ENCODE measurements at regions not wholly inside any gene's neighbourhood (a gene's known extent, or its start where the extent isn't known, plus 50 kb on each side); places are given as distances from the start of the nearest gene placed in this dataset.

DNA sequence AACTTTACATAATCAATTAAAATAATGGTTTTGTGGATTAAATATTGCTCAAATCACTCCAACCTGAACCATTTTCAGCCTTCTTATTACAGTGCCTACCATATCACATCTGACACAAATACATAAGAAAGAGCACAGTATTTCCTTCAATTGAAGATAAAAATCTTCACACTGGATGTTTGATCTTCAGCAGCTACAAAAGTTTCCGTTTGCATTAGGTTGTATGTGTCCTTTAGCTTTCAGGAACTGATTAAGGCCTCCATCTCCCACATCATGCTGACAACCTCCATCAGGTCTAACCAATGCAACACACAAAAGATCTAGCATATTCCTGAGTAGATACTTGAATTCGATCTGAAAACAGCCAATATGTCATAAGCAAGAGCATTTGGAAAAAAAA, 195.1 kb upstream of the NR5A2 start:
- H3K27me3 Mint-ChIP-seq (ENCODE audit: low read depth, unreplicated experiment), result no peaks in the 10 kb centered on the region
- Histone ChIP-seq H4K20me1 (ENCODE audit: insufficient read depth, low read length) (no peaks in the 10 kb centered on the region), H3K4me3 (ENCODE audit: insufficient read depth, low read depth, low read length) (no peak overlapping the region), H3K4me1 (ENCODE audit: insufficient read depth, low read length) (no peaks in the 10 kb centered on the region), H3K4me2 (ENCODE audit: low read length) (no peak overlapping the region), H3K9ac (ENCODE audit: low read length) (no peak overlapping the region), H3K36me3 (ENCODE audit: insufficient read depth, low read length) (no peaks in the 10 kb centered on the region), H3K9me3 (ENCODE audit: insufficient read depth, low read depth, low read length) (no peaks in the 10 kb centered on the region), H3K27ac (ENCODE audit: low read depth, low read length) (no peak overlapping the region), H2AFZ (ENCODE audit: low read depth, low read length) (no peak overlapping the region), H3K79me2 (ENCODE audit: insufficient read depth, low read length) (no peaks in the 10 kb centered on the region), H3K27me3 (ENCODE audit: insufficient read depth, low read length) (no peaks in the 10 kb centered on the region)
- H3K27ac Mint-ChIP-seq (ENCODE audit: unreplicated experiment), result no peak overlapping the region
- DNase-seq (ENCODE audit: low read depth), result no peak
- H3K36me3 Mint-ChIP-seq (ENCODE audit: low read depth, unreplicated experiment), result no peaks in the 10 kb centered on the region
- H3K9me3 Mint-ChIP-seq (ENCODE audit: unreplicated experiment), result peaks cover 7% of the 10 kb centered on the region
- H3K4me3 Mint-ChIP-seq (ENCODE audit: unreplicated experiment), result no peak overlapping the region
- no peak for FAIRE-seq
- H3K4me1 Mint-ChIP-seq (ENCODE audit: low read depth, unreplicated experiment), result no peaks in the 10 kb centered on the region
- TF ChIP-seq, protein P1, sequence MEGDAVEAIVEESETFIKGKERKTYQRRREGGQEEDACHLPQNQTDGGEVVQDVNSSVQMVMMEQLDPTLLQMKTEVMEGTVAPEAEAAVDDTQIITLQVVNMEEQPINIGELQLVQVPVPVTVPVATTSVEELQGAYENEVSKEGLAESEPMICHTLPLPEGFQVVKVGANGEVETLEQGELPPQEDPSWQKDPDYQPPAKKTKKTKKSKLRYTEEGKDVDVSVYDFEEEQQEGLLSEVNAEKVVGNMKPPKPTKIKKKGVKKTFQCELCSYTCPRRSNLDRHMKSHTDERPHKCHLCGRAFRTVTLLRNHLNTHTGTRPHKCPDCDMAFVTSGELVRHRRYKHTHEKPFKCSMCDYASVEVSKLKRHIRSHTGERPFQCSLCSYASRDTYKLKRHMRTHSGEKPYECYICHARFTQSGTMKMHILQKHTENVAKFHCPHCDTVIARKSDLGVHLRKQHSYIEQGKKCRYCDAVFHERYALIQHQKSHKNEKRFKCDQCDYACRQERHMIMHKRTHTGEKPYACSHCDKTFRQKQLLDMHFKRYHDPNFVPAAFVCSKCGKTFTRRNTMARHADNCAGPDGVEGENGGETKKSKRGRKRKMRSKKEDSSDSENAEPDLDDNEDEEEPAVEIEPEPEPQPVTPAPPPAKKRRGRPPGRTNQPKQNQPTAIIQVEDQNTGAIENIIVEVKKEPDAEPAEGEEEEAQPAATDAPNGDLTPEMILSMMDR (IDR thresholded peaks at IDR 0.05; ENCODE audit: insufficient read depth, low read depth, low read length), result no peak
- TF ChIP-seq EZH2 (IDR thresholded peaks at IDR 0.05; ENCODE audit: insufficient read depth, low read length), result no peak

DNA sequence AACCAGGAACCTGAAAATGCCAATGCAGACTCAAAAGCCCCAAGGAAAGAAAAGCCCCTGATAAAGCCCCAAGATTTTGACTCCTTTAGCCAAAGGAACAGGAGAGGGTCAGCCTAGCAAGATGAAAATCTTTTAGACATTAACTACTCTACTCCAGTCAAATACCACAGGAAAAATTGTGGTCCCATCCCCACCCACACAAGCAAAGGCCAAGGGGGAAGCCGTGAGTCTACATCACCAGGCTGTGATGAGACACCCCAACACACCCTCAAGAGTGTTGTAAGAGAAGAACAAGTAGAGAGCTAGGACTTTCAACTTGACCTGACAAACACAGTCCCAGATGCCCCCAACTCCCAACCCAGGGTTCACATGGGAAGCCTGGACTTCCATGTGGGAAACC, 192.8 kb upstream of the NR5A2 start:
- no peak overlapping the region for H3K27ac Mint-ChIP-seq (ENCODE audit: unreplicated experiment)
- FAIRE-seq (no peak), DNase-seq (ENCODE audit: low read depth) (no peak)
- H4K20me1 ChIP-seq (ENCODE audit: insufficient read depth, low read length), result no peaks in the 10 kb centered on the region
- no peak overlapping the region for H3K4me2 ChIP-seq (ENCODE audit: low read length)
- no peak overlapping the region for H3K27ac ChIP-seq (ENCODE audit: low read depth, low read length)
- no peaks in the 10 kb centered on the region for H3K36me3 Mint-ChIP-seq (ENCODE audit: low read depth, unreplicated experiment)
- no peaks in the 10 kb centered on the region for H3K79me2 ChIP-seq (ENCODE audit: insufficient read depth, low read length)
- H3K4me1 Mint-ChIP-seq (ENCODE audit: low read depth, unreplicated experiment), result no peaks in the 10 kb centered on the region
- no peak overlapping the region for H2AFZ ChIP-seq (ENCODE audit: low read depth, low read length)
- H3K27me3 Mint-ChIP-seq (ENCODE audit: low read depth, unreplicated experiment), result no peaks in the 10 kb centered on the region
- H3K4me1 ChIP-seq (ENCODE audit: insufficient read depth, low read length), result no peaks in the 10 kb centered on the region
- H3K36me3 ChIP-seq (ENCODE audit: insufficient read depth, low read length), result no peaks in the 10 kb centered on the region
- H3K9ac ChIP-seq (ENCODE audit: low read length), result no peak overlapping the region
- H3K4me3 Mint-ChIP-seq (ENCODE audit: unreplicated experiment), result no peak overlapping the region
- H3K27me3 ChIP-seq (ENCODE audit: insufficient read depth, low read length), result no peaks in the 10 kb centered on the region
- no peak overlapping the region for H3K4me3 ChIP-seq (ENCODE audit: insufficient read depth, low read depth, low read length)
- TF ChIP-seq, protein P1 (IDR thresholded peaks at IDR 0.05; ENCODE audit: insufficient read depth, low read depth, low read length), result no peak
- TF ChIP-seq EZH2 (IDR thresholded peaks at IDR 0.05; ENCODE audit: insufficient read depth, low read length), result no peak
- H3K9me3 ChIP-seq (ENCODE audit: insufficient read depth, low read depth, low read length), result no peaks in the 10 kb centered on the region
- H3K9me3 Mint-ChIP-seq (ENCODE audit: unreplicated experiment), result peaks cover 7% of the 10 kb centered on the region

DNA sequence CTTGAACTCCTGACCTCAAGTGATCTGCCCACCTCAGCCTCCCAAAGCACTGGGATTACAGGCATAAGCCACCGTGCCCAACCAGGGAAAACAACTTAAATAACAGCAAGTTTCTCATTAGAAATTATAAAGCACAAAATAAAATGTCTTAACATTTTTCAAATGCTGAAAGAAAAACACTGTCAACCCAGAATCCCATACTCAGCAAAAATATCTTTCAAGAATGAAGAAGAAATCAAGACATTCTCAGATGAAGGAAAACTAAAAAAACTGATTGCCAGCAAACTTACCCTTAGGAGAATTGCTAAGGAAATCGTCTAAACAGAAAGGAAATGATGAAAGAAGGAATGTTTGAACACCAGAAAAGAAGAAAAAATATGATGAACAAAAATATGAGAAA, 191.1 kb upstream of the NR5A2 start:
- Histone ChIP-seq H2AFZ (ENCODE audit: low read depth, low read length) (no peak overlapping the region), H3K4me1 (ENCODE audit: insufficient read depth, low read length) (no peaks in the 10 kb centered on the region), H4K20me1 (ENCODE audit: insufficient read depth, low read length) (no peaks in the 10 kb centered on the region), H3K27ac (ENCODE audit: low read depth, low read length) (no peak overlapping the region), H3K9me3 (ENCODE audit: insufficient read depth, low read depth, low read length) (no peaks in the 10 kb centered on the region), H3K4me2 (ENCODE audit: low read length) (no peak overlapping the region), H3K36me3 (ENCODE audit: insufficient read depth, low read length) (no peaks in the 10 kb centered on the region), H3K4me3 (ENCODE audit: insufficient read depth, low read depth, low read length) (no peak overlapping the region), H3K27me3 (ENCODE audit: insufficient read depth, low read length) (no peaks in the 10 kb centered on the region), H3K9ac (ENCODE audit: low read length) (no peak overlapping the region), H3K79me2 (ENCODE audit: insufficient read depth, low read length) (no peaks in the 10 kb centered on the region)
- no peak overlapping the region for H3K27ac Mint-ChIP-seq (ENCODE audit: unreplicated experiment)
- H3K4me3 Mint-ChIP-seq (ENCODE audit: unreplicated experiment), result no peak overlapping the region
- TF ChIP-seq EZH2 (IDR thresholded peaks at IDR 0.05; ENCODE audit: insufficient read depth, low read length), result no peak
- TF ChIP-seq, protein P1 (IDR thresholded peaks at IDR 0.05; ENCODE audit: insufficient read depth, low read depth, low read length), result no peak
- H3K9me3 Mint-ChIP-seq (ENCODE audit: unreplicated experiment), result peaks cover 7% of the 10 kb centered on the region
- no peak for DNase-seq (ENCODE audit: low read depth)
- no peaks in the 10 kb centered on the region for H3K27me3 Mint-ChIP-seq (ENCODE audit: low read depth, unreplicated experiment)
- no peaks in the 10 kb centered on the region for H3K36me3 Mint-ChIP-seq (ENCODE audit: low read depth, unreplicated experiment)
- no peak for FAIRE-seq
- no peaks in the 10 kb centered on the region for H3K4me1 Mint-ChIP-seq (ENCODE audit: low read depth, unreplicated experiment)

Measured in astrocyte (in vitro differentiated cells and primary cell).